Mucosa of descending colon (tissue), 3 donors: ENCODE measurements at regions not wholly inside any gene's neighbourhood (a gene's known extent, or its start where the extent isn't known, plus 50 kb on each side); places are given as distances from the start of the nearest gene placed in this dataset.
"Not testable (repeated sequence)": the region's sequence is repeated elsewhere in the genome, so short reads cannot be mapped to it uniquely, and the experiment has no call there.

Experiments used
- ATAC-seq: fragments of 200-7000 bp; cut with Tn5 transposase; one replicate; pipeline ENCODE4 v1.9.1; 2020; ENCODE audit warnings: mild to moderate bottlenecking, moderate library complexity
- DNase-seq, 3 donors: peaks; one replicate each; pipeline ENCODE4 v3.0.0-alpha.2; 2020
- H3K36me3 ChIP-seq: fragments of 200-600 bp; one replicate; pipeline ENCODE4 v1.8.0; 2021; ENCODE audit warnings: low read depth, mild to moderate bottlenecking
- H3K4me1 ChIP-seq: fragments of 200-600 bp; one replicate; pipeline ENCODE4 v1.8.0; 2021; ENCODE audit warnings: low read depth, mild to moderate bottlenecking
- H3K4me3 ChIP-seq: fragments of 200-600 bp; one replicate; pipeline ENCODE4 v1.8.0; 2021; ENCODE audit warnings: mild to moderate bottlenecking
- H3K9me3 ChIP-seq: fragments of 200-600 bp; one replicate; pipeline ENCODE4 v1.8.0; 2021; ENCODE audit warnings: mild to moderate bottlenecking
- intact Hi-C, 2 donors: fragments of 100-400 bp; cut with DNase I in 1 of 2; cut with micrococcal nuclease in 1 of 2; formaldehyde crosslinking; loops; one replicate each; pipeline versions ENCODE4 v1.11.0 to v1.11.1; 2022; cut with DNase I, micrococcal nuclease
- TF ChIP-seq, protein P1 (sequence below): fragments of 200-600 bp; IDR thresholded peaks from one replicate; pipeline ENCODE4 v1.8.0; 2022; ENCODE audit warnings: antibody characterized with exemption, mild to moderate bottlenecking
- donor health status: DM: no; HTN: no; CAD: no; lungs with moderate emphysema.
- donor health status: DM: no; HTN: no; CAD: no.
- donor health status: DM: no; HTN: yes; CAD: no.

DNA sequence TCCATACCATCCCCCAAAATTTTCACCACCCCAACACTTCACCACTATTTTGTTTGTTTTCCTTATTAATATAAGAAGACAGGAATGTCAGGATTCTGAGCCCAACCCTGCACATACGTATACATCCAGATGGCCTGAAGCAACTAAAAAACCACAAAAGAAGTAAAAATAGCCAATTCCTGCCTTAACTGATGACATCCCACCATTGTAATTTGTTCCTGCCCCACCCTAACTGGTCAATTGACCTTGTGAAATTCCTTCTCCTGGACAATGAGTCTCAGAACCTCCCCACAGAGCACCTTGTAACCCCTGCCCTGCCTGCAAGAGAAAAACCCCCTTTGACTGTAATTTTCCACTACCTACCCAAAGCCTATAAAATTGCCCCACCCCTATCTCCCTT, 132.5 kb downstream of the ZNF675 start:
- no peaks in the 10 kb centered on the region for H3K4me1 ChIP-seq
- intact Hi-C loops = no loop called here
- peaks cover 16% of the 10 kb centered on the region for H3K9me3 ChIP-seq
- TF ChIP-seq, protein P1, sequence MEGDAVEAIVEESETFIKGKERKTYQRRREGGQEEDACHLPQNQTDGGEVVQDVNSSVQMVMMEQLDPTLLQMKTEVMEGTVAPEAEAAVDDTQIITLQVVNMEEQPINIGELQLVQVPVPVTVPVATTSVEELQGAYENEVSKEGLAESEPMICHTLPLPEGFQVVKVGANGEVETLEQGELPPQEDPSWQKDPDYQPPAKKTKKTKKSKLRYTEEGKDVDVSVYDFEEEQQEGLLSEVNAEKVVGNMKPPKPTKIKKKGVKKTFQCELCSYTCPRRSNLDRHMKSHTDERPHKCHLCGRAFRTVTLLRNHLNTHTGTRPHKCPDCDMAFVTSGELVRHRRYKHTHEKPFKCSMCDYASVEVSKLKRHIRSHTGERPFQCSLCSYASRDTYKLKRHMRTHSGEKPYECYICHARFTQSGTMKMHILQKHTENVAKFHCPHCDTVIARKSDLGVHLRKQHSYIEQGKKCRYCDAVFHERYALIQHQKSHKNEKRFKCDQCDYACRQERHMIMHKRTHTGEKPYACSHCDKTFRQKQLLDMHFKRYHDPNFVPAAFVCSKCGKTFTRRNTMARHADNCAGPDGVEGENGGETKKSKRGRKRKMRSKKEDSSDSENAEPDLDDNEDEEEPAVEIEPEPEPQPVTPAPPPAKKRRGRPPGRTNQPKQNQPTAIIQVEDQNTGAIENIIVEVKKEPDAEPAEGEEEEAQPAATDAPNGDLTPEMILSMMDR = no peak
- H3K36me3 ChIP-seq = no peaks in the 10 kb centered on the region
- DNase-seq (no peak), ATAC-seq (no peak)
- no peak overlapping the region for H3K4me3 ChIP-seq

DNA sequence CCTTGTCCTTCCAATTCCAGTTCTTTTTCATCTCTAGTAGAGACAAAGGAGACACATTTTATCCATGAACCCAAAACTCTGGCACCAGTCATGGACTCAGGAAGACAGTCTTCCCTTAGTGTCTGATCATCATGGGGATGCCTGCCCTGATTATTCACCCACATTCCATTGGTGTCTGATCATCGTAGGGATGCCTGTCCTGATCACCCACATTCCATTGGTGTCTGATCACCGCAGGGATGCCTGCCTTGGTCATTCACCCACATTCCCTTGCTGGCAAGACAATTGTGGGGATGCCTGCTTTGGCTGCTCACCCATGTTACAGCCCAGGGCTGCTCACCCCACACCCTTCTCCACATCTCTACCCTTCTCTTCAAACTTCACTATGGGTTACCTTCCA, 136.9 kb downstream of the ZNF675 start:
- H3K9me3 ChIP-seq, H3K4me3 ChIP-seq, H3K4me1 ChIP-seq, ATAC-seq, H3K36me3 ChIP-seq, intact Hi-C loops, DNase-seq: not testable (repeated sequence)

DNA sequence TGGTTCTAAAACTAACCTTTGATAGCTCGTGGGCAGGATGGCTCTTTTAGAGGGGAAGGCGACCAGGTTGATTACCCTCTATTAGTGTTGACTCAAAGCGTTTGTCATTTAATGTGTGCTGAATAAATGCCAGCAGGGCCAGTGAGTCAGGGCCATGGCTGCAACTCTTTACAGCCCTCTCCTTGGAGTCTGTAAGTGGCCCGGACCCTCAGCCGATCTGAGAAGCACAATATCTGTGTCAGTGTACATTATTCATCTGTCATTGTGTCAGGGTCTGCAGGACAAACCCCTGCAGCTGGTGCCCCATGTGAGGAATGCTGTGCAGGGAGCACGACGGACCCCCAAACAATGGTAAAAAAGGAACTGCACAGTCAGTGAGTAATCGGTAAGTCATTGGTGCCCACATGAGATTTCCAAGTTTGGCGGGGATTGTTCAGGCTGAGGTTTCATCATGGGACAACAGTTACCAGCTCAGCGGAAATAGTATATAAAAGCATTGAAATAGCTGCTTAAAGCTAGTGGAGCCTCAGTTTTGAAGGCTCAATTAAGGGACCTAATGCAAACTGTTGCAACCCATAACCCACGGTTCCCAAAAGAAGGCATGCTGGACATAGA, 139.1 kb downstream of the ZNF675 start:
- no peaks in the 10 kb centered on the region for H3K9me3 ChIP-seq
- intact Hi-C loops = no loop called here
- TF ChIP-seq, protein P1 = no peak
- no peaks in the 10 kb centered on the region for H3K36me3 ChIP-seq
- H3K4me3 ChIP-seq = no peak overlapping the region
- DNase-seq (no peak), ATAC-seq (no peak)
- no peaks in the 10 kb centered on the region for H3K4me1 ChIP-seq

GRCh38 chr19:23547156-23547555, 139.9 kb downstream of the ZNF675 start:
- Histone ChIP-seq H3K4me3 (no peak overlapping the region), H3K9me3 (no peaks in the 10 kb centered on the region), H3K4me1 (no peaks in the 10 kb centered on the region), H3K36me3 (no peaks in the 10 kb centered on the region)
- DNase-seq = no peak
- TF ChIP-seq, protein P1 = no peak
- no peak for ATAC-seq
- intact Hi-C loops = no loop called here

DNA sequence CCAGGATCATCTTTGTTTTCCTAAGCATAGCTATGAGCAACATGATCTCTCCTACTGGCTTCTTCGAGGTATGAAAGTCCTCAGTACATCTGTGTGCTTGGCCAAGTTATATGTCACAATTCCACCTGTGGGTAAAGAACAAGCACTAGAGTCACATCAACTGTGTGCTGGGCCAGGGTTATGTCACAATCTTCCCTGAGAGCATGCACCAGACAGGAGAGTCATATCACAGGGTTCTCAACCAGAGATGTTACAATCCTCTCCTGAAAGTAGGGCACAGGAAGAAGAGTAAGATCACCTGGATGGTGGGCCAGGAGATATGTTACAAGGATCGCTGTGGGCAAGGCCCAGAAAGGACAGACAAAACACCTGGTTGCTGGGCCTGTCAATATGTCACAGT, 143.7 kb downstream of the ZNF675 start:
- Histone ChIP-seq H3K4me1 (no peaks in the 10 kb centered on the region), H3K36me3 (no peaks in the 10 kb centered on the region), H3K4me3 (no peak overlapping the region), H3K9me3 (no peaks in the 10 kb centered on the region)
- DNase-seq (no peak), ATAC-seq (no peak)
- TF ChIP-seq, protein P1 = no peak
- intact Hi-C loops = no loop called here

DNA sequence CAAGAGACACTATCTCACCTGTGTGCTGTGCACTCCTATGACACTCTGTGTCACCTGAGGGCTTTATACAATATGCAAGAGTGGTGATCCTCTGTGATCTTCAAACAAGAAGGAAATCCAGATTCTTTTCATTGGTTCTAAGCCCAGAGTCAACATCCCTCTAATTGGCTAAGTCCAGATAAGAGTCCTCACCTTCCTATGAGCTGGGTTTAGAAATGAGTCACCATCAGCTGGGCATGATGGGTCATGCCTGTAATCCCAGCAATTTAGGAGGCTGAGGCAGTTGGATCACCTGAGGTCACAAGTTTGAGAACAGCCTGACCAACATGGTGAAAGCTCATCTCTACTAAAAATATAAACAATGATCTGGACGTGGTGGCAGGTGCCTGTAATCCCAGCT, 144.4 kb downstream of the ZNF675 start:
- no peak for ATAC-seq
- H3K4me1 ChIP-seq = no peaks in the 10 kb centered on the region
- intact Hi-C loops = no loop called here

More for the DNA sequence above, 144.4 kb downstream of the ZNF675 start:
- DNase-seq = no peak
- H3K4me3 ChIP-seq = no peak overlapping the region
- TF ChIP-seq, protein P1 = no peak
- no peaks in the 10 kb centered on the region for H3K36me3 ChIP-seq
- no peaks in the 10 kb centered on the region for H3K9me3 ChIP-seq
